OCI-LY1 (cell line): ENCODE measurements at regions not wholly inside any gene's neighbourhood (a gene's known extent, or its start where the extent isn't known, plus 50 kb on each side); places are given as distances from the start of the nearest gene placed in this dataset.
"Not testable (repeated sequence)": the region's sequence is repeated elsewhere in the genome, so short reads cannot be mapped to it uniquely, and the experiment has no call there.

Source experiments
- EZH2 ChIP-seq: fragments of 200-600 bp; sonication (generic), shearing (Covaris generic); IDR thresholded peaks from 2 replicates; pipeline ENCODE4 v1.8.0; 2017; ENCODE audit warnings: borderline replicate concordance, mixed run types, mild to moderate bottlenecking, antibody characterized with exemption, low read length, moderate library complexity, mixed read lengths
- TF ChIP-seq, protein P1 (sequence below): fragments of 200-600 bp; sonication (generic), shearing (Covaris generic); IDR thresholded peaks from 2 replicates; pipeline ENCODE4 v1.5.1; 2017; ENCODE audit warnings: mild to moderate bottlenecking, antibody characterized with exemption, low read length, moderate library complexity, mixed read lengths

GRCh38 chr7:29677254-29677653, 113.6 kb downstream of the PRR15 start:
- TF ChIP-seq, protein P1, sequence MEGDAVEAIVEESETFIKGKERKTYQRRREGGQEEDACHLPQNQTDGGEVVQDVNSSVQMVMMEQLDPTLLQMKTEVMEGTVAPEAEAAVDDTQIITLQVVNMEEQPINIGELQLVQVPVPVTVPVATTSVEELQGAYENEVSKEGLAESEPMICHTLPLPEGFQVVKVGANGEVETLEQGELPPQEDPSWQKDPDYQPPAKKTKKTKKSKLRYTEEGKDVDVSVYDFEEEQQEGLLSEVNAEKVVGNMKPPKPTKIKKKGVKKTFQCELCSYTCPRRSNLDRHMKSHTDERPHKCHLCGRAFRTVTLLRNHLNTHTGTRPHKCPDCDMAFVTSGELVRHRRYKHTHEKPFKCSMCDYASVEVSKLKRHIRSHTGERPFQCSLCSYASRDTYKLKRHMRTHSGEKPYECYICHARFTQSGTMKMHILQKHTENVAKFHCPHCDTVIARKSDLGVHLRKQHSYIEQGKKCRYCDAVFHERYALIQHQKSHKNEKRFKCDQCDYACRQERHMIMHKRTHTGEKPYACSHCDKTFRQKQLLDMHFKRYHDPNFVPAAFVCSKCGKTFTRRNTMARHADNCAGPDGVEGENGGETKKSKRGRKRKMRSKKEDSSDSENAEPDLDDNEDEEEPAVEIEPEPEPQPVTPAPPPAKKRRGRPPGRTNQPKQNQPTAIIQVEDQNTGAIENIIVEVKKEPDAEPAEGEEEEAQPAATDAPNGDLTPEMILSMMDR: not testable (repeated sequence)
- TF ChIP-seq EZH2: not testable (repeated sequence)
